Posterior cingulate gyrus (tissue), 11 donors: ENCODE measurements at regions not wholly inside any gene's neighbourhood (a gene's known extent, or its start where the extent isn't known, plus 50 kb on each side); places are given as distances from the start of the nearest gene placed in this dataset.
A peak's percentile ranks its signal among the peaks of the same experiment; 100 is the strongest.
"Not testable (repeated sequence)": the region's sequence is repeated elsewhere in the genome, so short reads cannot be mapped to it uniquely, and the experiment has no call there.

Experiments
- DNase-seq, 10 donors: peaks; one replicate each; pipeline versions ENCODE4 v3.0.0 to v3.0.0-alpha.2; 2020 to 2021; ENCODE audit warnings: mixed read lengths in 3 of 10
- intact Hi-C: fragments of 100-400 bp; cut with DNase I; formaldehyde crosslinking; loops from one replicate; pipeline ENCODE4 v1.15.1; 2023

DNA sequence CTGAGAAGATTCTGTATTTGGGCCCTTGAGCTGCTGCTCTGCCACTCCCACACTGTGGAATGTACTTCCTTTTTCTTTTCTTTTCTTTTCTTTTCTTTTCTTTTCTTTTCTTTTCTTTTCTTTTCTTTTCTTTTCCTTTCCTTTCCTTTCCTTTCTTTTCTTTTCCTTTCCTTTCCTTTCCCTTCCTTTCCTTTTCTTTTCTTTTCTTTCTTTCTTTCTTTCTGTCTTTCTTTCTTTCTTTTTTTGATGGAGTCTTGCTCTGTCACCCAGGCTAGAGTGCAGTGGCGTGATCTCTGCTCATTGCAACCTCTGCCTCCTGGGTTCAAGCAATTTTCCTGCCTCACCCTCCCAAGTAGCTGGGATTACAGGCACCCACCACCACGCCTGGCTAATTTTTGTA is 89.8 kb downstream of the DNAAF6 start:
- intact Hi-C loops, DNase-seq: not testable (repeated sequence)

DNA sequence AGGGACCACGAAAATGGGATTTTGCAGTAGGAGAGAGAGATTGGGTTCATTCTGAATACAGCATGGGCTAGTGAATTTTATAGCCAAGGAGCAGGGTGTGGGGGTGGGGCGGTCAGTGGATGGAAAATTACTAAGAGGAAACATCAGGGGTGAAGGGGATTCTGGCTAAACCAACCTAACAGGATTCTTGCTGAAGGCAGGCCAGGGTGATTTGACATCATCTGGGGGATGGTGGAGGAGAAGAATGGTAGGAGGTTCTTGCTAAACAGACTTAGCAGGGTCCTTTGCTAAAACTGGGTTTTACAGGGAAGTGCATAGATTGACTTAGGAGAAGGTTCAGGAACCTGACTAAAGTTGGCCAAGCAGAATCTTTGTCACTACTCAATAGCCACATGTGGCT is 91.9 kb downstream of the DNAAF6 start:
- DNase-seq: no peak
- intact Hi-C loops: no loop called here

GRCh38 chrX:107301253-107301652 is 94.8 kb downstream of the DNAAF6 start:
- intact Hi-C loops: no loop called here
- no peak for DNase-seq

DNA sequence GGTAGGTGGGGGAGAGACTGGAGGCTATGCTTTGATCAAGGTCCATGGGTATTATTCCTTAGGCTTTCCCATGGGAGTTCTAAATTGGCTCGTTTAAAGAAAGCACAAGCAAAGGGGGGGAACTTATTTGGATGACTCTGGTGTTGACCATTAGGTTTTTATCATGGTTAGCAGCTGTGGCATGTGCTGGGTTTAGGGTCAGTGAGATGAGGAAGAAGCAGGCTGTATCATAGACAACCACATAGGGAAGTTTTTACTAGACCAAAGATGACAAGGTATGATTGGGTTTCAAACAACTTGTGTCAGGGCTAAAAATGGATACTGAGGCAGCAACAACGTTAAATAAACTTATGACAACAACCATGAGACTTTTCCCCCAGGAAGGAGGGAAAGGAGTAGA is 97.7 kb downstream of the DNAAF6 start:
- intact Hi-C loops: no loop called here
- DNase-seq: no peak

DNA sequence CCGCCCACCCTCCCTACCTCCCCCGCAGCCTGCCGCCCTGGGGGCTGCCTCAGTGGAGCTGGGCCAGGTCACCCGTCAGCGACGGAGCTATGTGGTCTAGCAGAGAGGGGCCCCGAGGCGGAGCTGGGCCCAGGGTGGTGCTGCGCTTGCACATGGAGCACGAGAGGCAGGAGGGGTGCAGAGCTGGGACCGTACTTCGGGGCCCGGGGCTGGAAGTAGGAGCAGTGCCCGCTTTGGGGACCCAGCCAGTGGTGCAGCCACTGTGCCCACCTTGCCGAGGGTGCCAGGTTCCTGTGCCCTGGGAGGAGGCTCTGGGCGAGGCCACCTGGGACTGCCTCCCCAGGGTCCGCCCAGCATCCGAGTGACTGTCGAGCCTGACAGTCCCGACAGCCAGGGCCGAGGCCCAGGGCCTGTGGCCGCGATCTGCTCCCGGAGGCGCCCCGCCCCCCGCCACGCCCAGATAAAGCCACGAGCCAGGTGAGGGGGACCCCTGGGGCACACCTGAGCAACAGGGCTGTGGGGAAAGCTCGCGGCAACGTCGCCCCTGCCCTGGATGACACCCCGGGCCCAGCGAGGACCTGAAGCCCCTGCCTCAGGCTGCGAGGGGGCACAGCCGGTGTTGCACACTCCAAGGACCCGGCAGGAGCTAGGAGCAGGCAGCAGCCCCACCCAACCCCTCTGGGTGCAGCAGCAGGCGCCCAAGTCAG is 117.5 kb downstream of the DNAAF6 start:
- intact Hi-C loops: no loop called here
- peak in 2 of 10 donors; percentile 60 to 86 for DNase-seq

- peak in 5 of 10 donors; percentile 8 to 84 (median 61) for DNase-seq
Observed at GRCh38 chrX:107324493-107325310, 118.3 kb downstream of the DNAAF6 start.

GRCh38 chrX:107325467-107325866 is 119.1 kb downstream of the DNAAF6 start:
- intact Hi-C loops: no loop called here
- DNase-seq: peak in 3 of 10 donors; percentile 61 to 72 (median 70)

More at GRCh38 chrX:107324493-107325310, 118.3 kb downstream of the DNAAF6 start:
- intact Hi-C loops: no loop called here

DNA sequence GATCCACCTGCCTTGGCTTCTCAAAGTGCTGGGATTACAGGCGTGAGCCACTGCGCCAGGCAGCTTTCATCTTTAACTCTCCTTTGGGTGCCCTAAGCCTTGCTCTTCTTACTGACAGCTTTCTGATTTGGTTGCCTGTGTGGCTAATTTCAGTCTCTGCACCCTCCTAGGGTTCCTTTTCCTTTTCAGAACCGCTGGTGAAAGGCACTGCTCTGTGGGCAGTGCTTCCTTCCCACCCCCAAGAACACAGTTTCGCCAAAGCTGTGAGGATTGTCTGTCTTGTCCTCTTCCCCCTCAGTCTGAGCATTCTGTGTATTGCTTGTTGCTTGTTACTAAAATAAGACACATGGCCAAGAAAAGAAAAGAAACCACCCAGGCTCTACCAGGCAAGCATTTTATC is 101.4 kb upstream of the FRMPD3 start:
- intact Hi-C loops: no loop called here
- DNase-seq: no peak

- intact Hi-C loops: no loop called here
- no peak for DNase-seq
Observed at GRCh38 chrX:107348990-107349389, 100.5 kb upstream of the FRMPD3 start.

- no peak for DNase-seq
- intact Hi-C loops: no loop called here
Observed at GRCh38 chrX:107355533-107355932, 93.9 kb upstream of the FRMPD3 start.

- intact Hi-C loops: no loop called here
- DNase-seq: no peak
Observed at GRCh38 chrX:107360788-107361360, 88.6 kb upstream of the FRMPD3 start.

- DNase-seq, intact Hi-C loops: not testable (repeated sequence)
Observed at GRCh38 chrX:107370185-107370584, 79.3 kb upstream of the FRMPD3 start.

GRCh38 chrX:107374132-107374531 is 75.3 kb upstream of the FRMPD3 start:
- intact Hi-C loops: no loop called here
- DNase-seq: no peak

DNA sequence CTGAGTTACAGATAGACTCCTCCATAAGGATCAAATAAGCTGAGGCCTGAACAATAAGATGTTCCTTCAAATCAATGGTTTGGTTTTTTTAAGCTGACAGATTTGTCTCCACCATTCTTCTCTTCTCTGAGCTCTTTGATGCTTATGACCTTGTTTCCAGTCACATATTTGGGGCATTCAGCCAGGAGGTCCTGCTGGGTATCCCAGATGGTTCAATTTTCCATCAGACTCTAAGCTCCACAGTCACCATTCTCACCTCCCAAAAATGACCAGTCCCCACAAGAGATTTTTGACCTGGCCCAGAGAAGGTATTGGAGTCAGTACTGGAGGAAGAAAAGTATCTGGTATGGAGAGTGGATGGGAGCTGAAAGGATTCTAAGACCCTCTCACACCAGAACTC is 74.6 kb upstream of the FRMPD3 start:
- intact Hi-C loops: no loop called here
- DNase-seq: no peak

DNA sequence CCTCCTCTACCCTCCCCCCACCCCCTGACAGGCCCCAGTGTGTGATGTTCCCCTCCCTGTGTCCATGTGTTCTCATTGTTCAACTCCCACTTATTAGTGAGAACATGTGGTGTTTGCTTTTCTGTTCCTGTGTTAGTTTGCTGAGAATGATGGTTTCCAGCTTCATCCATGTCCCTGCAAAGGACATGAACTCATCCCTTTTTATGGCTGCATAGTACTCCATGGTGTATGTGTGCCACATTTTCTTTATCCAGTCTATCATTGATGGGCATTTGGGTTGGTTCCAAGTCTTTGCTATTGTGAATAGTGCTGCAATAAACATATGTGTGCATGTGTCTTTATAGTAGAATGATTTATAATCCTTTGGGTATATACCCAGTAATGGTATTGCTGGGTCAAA is 73.3 kb upstream of the FRMPD3 start:
- intact Hi-C loops, DNase-seq: not testable (repeated sequence)

GRCh38 chrX:107384397-107385105 is 64.9 kb upstream of the FRMPD3 start:
- intact Hi-C loops: no loop called here
- no peak for DNase-seq

- no peak for DNase-seq
- intact Hi-C loops: no loop called here
Observed at GRCh38 chrX:107389726-107390125, 59.7 kb upstream of the FRMPD3 start.

DNA sequence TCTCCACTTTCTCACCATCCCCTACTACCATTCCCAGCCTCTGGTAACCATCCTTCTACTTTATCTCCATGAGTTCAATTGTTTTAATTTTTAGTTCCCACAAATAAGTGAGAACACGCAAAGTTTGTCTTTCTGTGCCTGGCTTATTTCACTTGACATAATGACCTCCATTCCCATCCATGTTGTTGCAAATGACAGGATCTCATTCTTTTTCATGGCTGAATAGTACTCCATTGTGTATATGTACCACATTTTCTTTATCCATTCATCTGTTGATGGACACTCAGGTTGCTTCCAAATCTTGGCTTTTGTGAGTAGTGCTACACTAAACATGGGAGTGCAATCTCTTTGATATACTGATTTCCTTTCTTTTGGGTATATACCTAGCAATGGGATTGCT is 55.8 kb upstream of the FRMPD3 start:
- DNase-seq, intact Hi-C loops: not testable (repeated sequence)

DNA sequence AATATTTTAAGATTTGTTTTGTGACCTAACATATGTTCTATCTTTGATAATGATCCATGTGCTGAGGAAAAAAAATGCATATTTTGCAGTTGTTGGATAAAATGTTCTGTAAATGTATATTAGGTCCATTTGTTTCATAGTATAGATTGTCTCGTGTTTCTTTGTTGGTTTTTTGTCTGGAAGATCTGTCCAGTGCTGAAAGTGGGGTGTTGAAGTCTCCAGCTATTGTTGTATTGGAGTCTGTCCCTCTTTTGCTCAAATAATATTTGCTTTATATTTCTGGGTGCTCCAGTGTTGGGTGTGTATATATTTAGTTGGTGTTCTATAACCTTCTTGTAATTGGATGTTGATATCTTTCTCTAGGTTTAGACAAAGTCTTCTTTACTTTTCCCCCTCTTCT is 53.2 kb upstream of the FRMPD3 start:
- no peak for DNase-seq
- intact Hi-C loops: no loop called here

DNA sequence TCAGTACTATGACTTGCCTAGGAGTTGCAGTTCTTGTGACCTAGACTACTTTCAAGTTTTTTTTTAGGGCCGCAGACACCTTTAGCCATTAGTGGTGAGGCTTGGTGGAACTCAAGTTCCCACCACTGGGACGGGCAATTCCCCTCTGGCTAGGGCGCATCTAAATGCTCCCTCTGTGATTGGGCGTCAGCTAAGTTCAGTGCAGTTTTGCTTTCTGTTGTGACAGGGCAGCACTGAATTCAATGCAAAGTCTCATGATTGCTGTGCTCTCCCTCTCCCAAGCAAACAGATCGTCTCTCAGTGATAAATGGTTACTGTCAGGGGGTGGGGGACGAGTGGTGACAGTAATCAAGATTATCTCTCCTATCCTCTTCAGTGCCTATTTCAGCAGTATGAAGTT is 52.7 kb upstream of the FRMPD3 start:
- intact Hi-C loops: no loop called here

GRCh38 chrX:107398115-107398514 is 51.3 kb upstream of the FRMPD3 start:
- DNase-seq: no peak
- intact Hi-C loops: no loop called here

More for the DNA sequence above, 52.7 kb upstream of the FRMPD3 start:
- DNase-seq: no peak
